ENCODE measurements at regions not wholly inside any gene's neighbourhood (a gene's known extent, or its start where the extent isn't known, plus 50 kb on each side); places are given as distances from the start of the nearest gene placed in this dataset.
A peak's percentile ranks its signal among the peaks of the same experiment; 100 is the strongest.
"Not testable (repeated sequence)": the region's sequence is repeated elsewhere in the genome, so short reads cannot be mapped to it uniquely, and the experiment has no call there.

- no CpG with 5 or more reads among the region's 7 CpGs for WGBS (ENCODE audit: insufficient coverage)
- peaks cover 23 to 25% of the 10 kb centered on the region in 2 donors for H3K4me1 ChIP-seq (ENCODE audit: control insufficient read depth in 2 of 2, insufficient read depth in 2 of 2, low read length in 2 of 2)
- Mint-ChIP-seq H3K4me3 (no peak overlapping the region), H3K9me3 (ENCODE audit: insufficient read depth) (no peaks in the 10 kb centered on the region), H3K27ac (no peak overlapping the region), H3K4me1 (peaks cover 39% of the 10 kb centered on the region), H3K27me3 (no peaks in the 10 kb centered on the region)
- H3K27ac ChIP-seq (ENCODE audit: low read length in 2 of 2), result no peak overlapping the region
- no peak overlapping the region for H3K4me2 ChIP-seq (replicated peaks; ENCODE audit: low read depth, low read length, poor library complexity, severe bottlenecking)
- H3K79me2 ChIP-seq (ENCODE audit: control insufficient read depth, insufficient read depth, low read length), result no peaks in the 10 kb centered on the region
- no peak overlapping the region for H3K9ac ChIP-seq (ENCODE audit: low read length)
- H3K27me3 ChIP-seq (replicated peaks in 1 of 4; ENCODE audit: control extremely low read depth in 1 of 4, control insufficient read depth in 3 of 4, insufficient read depth in 4 of 4, low read length in 3 of 4), result no peaks in the 10 kb centered on the region
- ChIA-PET CTCF (no interaction called here), POLR2A (no interaction called here)
- no peak overlapping the region for H3K4me3 ChIP-seq (ENCODE audit: control extremely low read depth in 1 of 5, extremely low read depth in 1 of 5, insufficient read depth in 1 of 5, low read depth in 2 of 5, low read length in 4 of 5)
- DNase-seq, result no peak
- no peaks in the 10 kb centered on the region for H3K36me3 ChIP-seq (replicated peaks in 1 of 2; ENCODE audit: control extremely low read depth in 1 of 2, control insufficient read depth in 1 of 2, extremely low read depth in 1 of 2, insufficient read depth in 2 of 2, low read length in 1 of 2)
- no peak overlapping the region for H2AFZ ChIP-seq (ENCODE audit: insufficient read depth, low read depth, low read length, poor library complexity, severe bottlenecking)
- intact Hi-C loops (cut with micrococcal nuclease), result no loop called here
- no peak for TF ChIP-seq CTCF (IDR thresholded peaks at IDR 0.05)
- no peak for TF ChIP-seq EZH2 (IDR thresholded peaks at IDR 0.05; ENCODE audit: borderline replicate concordance, insufficient read depth, low read depth, low read length, poor library complexity, severe bottlenecking)
- no peaks in the 10 kb centered on the region for H4K20me1 ChIP-seq (ENCODE audit: control insufficient read depth, insufficient read depth, low read length, poor library complexity, severe bottlenecking)
- ATAC-seq (ENCODE audit: low read depth), result no peak
- H3K9me3 ChIP-seq (ENCODE audit: control extremely low read depth in 1 of 3, control insufficient read depth in 2 of 3, insufficient read depth in 1 of 3, low read length in 2 of 3), result no peaks in the 10 kb centered on the region
Measured at GRCh38 chr4:123603165-123603564, 206.6 kb downstream of the SPRY1 start.

- H3K4me3 Mint-ChIP-seq; H3K4me1 ChIP-seq (ENCODE audit: control insufficient read depth in 2 of 2, insufficient read depth in 2 of 2, low read length in 2 of 2); H3K36me3 ChIP-seq (replicated peaks in 1 of 2; ENCODE audit: control extremely low read depth in 1 of 2, control insufficient read depth in 1 of 2, extremely low read depth in 1 of 2, insufficient read depth in 2 of 2, low read length in 1 of 2); H3K9me3 Mint-ChIP-seq (ENCODE audit: insufficient read depth); H3K27me3 ChIP-seq (replicated peaks in 1 of 4; ENCODE audit: control extremely low read depth in 1 of 4, control insufficient read depth in 3 of 4, insufficient read depth in 4 of 4, low read length in 3 of 4); H2AFZ ChIP-seq (ENCODE audit: insufficient read depth, low read depth, low read length, poor library complexity, severe bottlenecking); intact Hi-C loops (cut with micrococcal nuclease); ATAC-seq (ENCODE audit: low read depth); H4K20me1 ChIP-seq (ENCODE audit: control insufficient read depth, insufficient read depth, low read length, poor library complexity, severe bottlenecking); H3K9ac ChIP-seq (ENCODE audit: low read length); H3K27ac ChIP-seq (ENCODE audit: low read length in 2 of 2); H3K9me3 ChIP-seq (ENCODE audit: control extremely low read depth in 1 of 3, control insufficient read depth in 2 of 3, insufficient read depth in 1 of 3, low read length in 2 of 3); H3K27ac Mint-ChIP-seq; POLR2A ChIA-PET; CTCF ChIA-PET; H3K4me3 ChIP-seq (ENCODE audit: control extremely low read depth in 1 of 5, extremely low read depth in 1 of 5, insufficient read depth in 1 of 5, low read depth in 2 of 5, low read length in 4 of 5); H3K79me2 ChIP-seq (ENCODE audit: control insufficient read depth, insufficient read depth, low read length); H3K4me2 ChIP-seq (replicated peaks; ENCODE audit: low read depth, low read length, poor library complexity, severe bottlenecking); H3K27me3 Mint-ChIP-seq: not testable (repeated sequence)
- H3K4me1 Mint-ChIP-seq, result peaks cover 20% of the 10 kb centered on the region
- peak; percentile 10 for DNase-seq
- 11% methylated on average over 3 of the region's 4 CpGs for WGBS (ENCODE audit: insufficient coverage)
Measured at GRCh38 chr4:123605797-123606196, 209.2 kb downstream of the SPRY1 start.

All from B cell (primary cell).